ENCODE measurements at regions not wholly inside any gene's neighbourhood (a gene's known extent, or its start where the extent isn't known, plus 50 kb on each side); places are given as distances from the start of the nearest gene placed in this dataset.
A peak's percentile ranks its signal among the peaks of the same experiment; 100 is the strongest.

- Histone ChIP-seq H3K4me3 (ENCODE audit: low read depth in 1 of 3, low read length in 3 of 3) (no peak overlapping the region), H3K9me3 (ENCODE audit: control insufficient read depth in 2 of 2, insufficient read depth in 1 of 2, low read depth in 1 of 2, low read length in 1 of 2) (peaks cover 0 to 1% of the 10 kb centered on the region in 2 donors), H3K27me3 (ENCODE audit: control insufficient read depth in 3 of 3, insufficient read depth in 3 of 3, low read length in 3 of 3) (no peaks in the 10 kb centered on the region), H3K36me3 (ENCODE audit: control insufficient read depth in 3 of 3, insufficient read depth in 2 of 3, low read depth in 1 of 3, low read length in 3 of 3) (no peaks in the 10 kb centered on the region), H3K4me1 (ENCODE audit: control insufficient read depth in 3 of 3, insufficient read depth in 2 of 3, low read depth in 1 of 3, low read length in 2 of 3) (no peaks in the 10 kb centered on the region), H3K27ac (ENCODE audit: low read depth in 1 of 3, low read length in 2 of 3) (no peak overlapping the region)
- FAIRE-seq (no peak), DNase-seq (no peak)
- 49 to 60% (median 53%) methylated on average over 3 of the region's 3 CpGs for WGBS, 3 donors
Observed at GRCh38 chr16:61344791-61345190, 691.4 kb downstream of the CDH8 start.

- 52 to 69% (median 56%) methylated on average over 2 of the region's 2 CpGs for WGBS, 3 donors
- no peak for FAIRE-seq
- no peaks in the 10 kb centered on the region for H3K36me3 ChIP-seq (ENCODE audit: control insufficient read depth in 3 of 3, insufficient read depth in 2 of 3, low read depth in 1 of 3, low read length in 3 of 3)
- H3K27me3 ChIP-seq (ENCODE audit: control insufficient read depth in 3 of 3, insufficient read depth in 3 of 3, low read length in 3 of 3), result no peaks in the 10 kb centered on the region
- DNase-seq, result no peak
- H3K4me1 ChIP-seq (ENCODE audit: control insufficient read depth in 3 of 3, insufficient read depth in 2 of 3, low read depth in 1 of 3, low read length in 2 of 3), result no peaks in the 10 kb centered on the region
- no peak overlapping the region for H3K27ac ChIP-seq (ENCODE audit: low read depth in 1 of 3, low read length in 2 of 3)
- H3K9me3 ChIP-seq (ENCODE audit: control insufficient read depth in 2 of 2, insufficient read depth in 1 of 2, low read depth in 1 of 2, low read length in 1 of 2), result no peaks in the 10 kb centered on the region
- H3K4me3 ChIP-seq (ENCODE audit: low read depth in 1 of 3, low read length in 3 of 3), result no peak overlapping the region
Observed at GRCh38 chr16:61332461-61332860, 703.8 kb downstream of the CDH8 start.

- FAIRE-seq, result no peak
- no peak overlapping the region for H3K27ac ChIP-seq (ENCODE audit: low read depth in 1 of 3, low read length in 2 of 3)
- 71 to 82% (median 78%) methylated on average over 4 of the region's 4 CpGs for WGBS, 3 donors
Observed at GRCh38 chr16:61324044-61324443, 712.2 kb downstream of the CDH8 start.

GRCh38 chr16:61323456-61323855, 712.8 kb downstream of the CDH8 start:
- no peak overlapping the region for H3K4me3 ChIP-seq (ENCODE audit: low read depth in 1 of 3, low read length in 3 of 3)
- no peaks in the 10 kb centered on the region for H3K9me3 ChIP-seq (ENCODE audit: control insufficient read depth in 2 of 2, insufficient read depth in 1 of 2, low read depth in 1 of 2, low read length in 1 of 2)
- no peak for FAIRE-seq
- no peaks in the 10 kb centered on the region for H3K4me1 ChIP-seq (ENCODE audit: control insufficient read depth in 3 of 3, insufficient read depth in 2 of 3, low read depth in 1 of 3, low read length in 2 of 3)
- H3K27me3 ChIP-seq (ENCODE audit: control insufficient read depth in 3 of 3, insufficient read depth in 3 of 3, low read length in 3 of 3), result no peaks in the 10 kb centered on the region
- WGBS, 3 donors, result 64 to 78% (median 71%) methylated on average over 6 of the region's 6 CpGs
- H3K36me3 ChIP-seq (ENCODE audit: control insufficient read depth in 3 of 3, insufficient read depth in 2 of 3, low read depth in 1 of 3, low read length in 3 of 3), result no peaks in the 10 kb centered on the region
- no peak overlapping the region for H3K27ac ChIP-seq (ENCODE audit: low read depth in 1 of 3, low read length in 2 of 3)
- no peak for DNase-seq

More at GRCh38 chr16:61324044-61324443, 712.2 kb downstream of the CDH8 start:
- H3K27me3 ChIP-seq (ENCODE audit: control insufficient read depth in 3 of 3, insufficient read depth in 3 of 3, low read length in 3 of 3), result no peaks in the 10 kb centered on the region
- no peak for DNase-seq
- no peaks in the 10 kb centered on the region for H3K36me3 ChIP-seq (ENCODE audit: control insufficient read depth in 3 of 3, insufficient read depth in 2 of 3, low read depth in 1 of 3, low read length in 3 of 3)
- H3K9me3 ChIP-seq (ENCODE audit: control insufficient read depth in 2 of 2, insufficient read depth in 1 of 2, low read depth in 1 of 2, low read length in 1 of 2), result no peaks in the 10 kb centered on the region
- H3K4me1 ChIP-seq (ENCODE audit: control insufficient read depth in 3 of 3, insufficient read depth in 2 of 3, low read depth in 1 of 3, low read length in 2 of 3), result no peaks in the 10 kb centered on the region
- H3K4me3 ChIP-seq (ENCODE audit: low read depth in 1 of 3, low read length in 3 of 3), result no peak overlapping the region

DNA sequence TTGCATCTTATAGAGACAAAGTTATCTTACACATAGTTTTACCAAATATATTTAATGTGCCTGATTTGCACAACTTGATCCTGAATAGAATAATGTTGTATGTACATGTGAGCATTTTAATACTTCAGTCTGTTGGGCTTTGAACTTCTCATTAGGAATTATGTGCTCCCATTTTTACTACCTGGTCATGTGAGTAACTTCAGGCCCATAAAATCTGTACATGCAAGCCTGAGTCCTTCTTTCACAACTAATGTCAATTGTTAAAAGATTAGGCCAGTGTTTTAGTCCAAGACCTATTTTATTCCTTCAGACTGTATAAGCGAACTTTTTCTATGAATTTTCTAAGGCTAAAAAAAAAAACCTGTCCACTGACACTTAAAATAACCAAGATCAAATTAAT, 715.4 kb downstream of the CDH8 start:
- Histone ChIP-seq H3K27me3 (ENCODE audit: control insufficient read depth in 3 of 3, insufficient read depth in 3 of 3, low read length in 3 of 3) (no peaks in the 10 kb centered on the region), H3K4me1 (ENCODE audit: control insufficient read depth in 3 of 3, insufficient read depth in 2 of 3, low read depth in 1 of 3, low read length in 2 of 3) (no peaks in the 10 kb centered on the region), H3K27ac (ENCODE audit: low read depth in 1 of 3, low read length in 2 of 3) (no peak overlapping the region), H3K4me3 (ENCODE audit: low read depth in 1 of 3, low read length in 3 of 3) (no peak overlapping the region), H3K9me3 (ENCODE audit: control insufficient read depth in 2 of 2, insufficient read depth in 1 of 2, low read depth in 1 of 2, low read length in 1 of 2) (no peaks in the 10 kb centered on the region), H3K36me3 (ENCODE audit: control insufficient read depth in 3 of 3, insufficient read depth in 2 of 3, low read depth in 1 of 3, low read length in 3 of 3) (no peaks in the 10 kb centered on the region)
- WGBS, 3 donors, result 49 to 73% (median 55%) methylated on average over 1 of the region's 1 CpG
- FAIRE-seq, result no peak
- peak in 1 of 2 donors; percentile 57 for DNase-seq

GRCh38 chr16:61313931-61314330, 722.3 kb downstream of the CDH8 start:
- H3K27me3 ChIP-seq (ENCODE audit: control insufficient read depth in 3 of 3, insufficient read depth in 3 of 3, low read length in 3 of 3), result no peaks in the 10 kb centered on the region
- no peak for FAIRE-seq
- H3K4me1 ChIP-seq (ENCODE audit: control insufficient read depth in 3 of 3, insufficient read depth in 2 of 3, low read depth in 1 of 3, low read length in 2 of 3), result no peaks in the 10 kb centered on the region
- no peak overlapping the region for H3K27ac ChIP-seq (ENCODE audit: low read depth in 1 of 3, low read length in 2 of 3)
- no peaks in the 10 kb centered on the region for H3K36me3 ChIP-seq (ENCODE audit: control insufficient read depth in 3 of 3, insufficient read depth in 2 of 3, low read depth in 1 of 3, low read length in 3 of 3)
- WGBS, 3 donors, result 85 to 98% (median 91%) methylated on average over 2 of the region's 2 CpGs
- H3K4me3 ChIP-seq (ENCODE audit: low read depth in 1 of 3, low read length in 3 of 3), result no peak overlapping the region
- no peak for DNase-seq
- H3K9me3 ChIP-seq (ENCODE audit: control insufficient read depth in 2 of 2, insufficient read depth in 1 of 2, low read depth in 1 of 2, low read length in 1 of 2), result no peaks in the 10 kb centered on the region

- Histone ChIP-seq H3K36me3 (ENCODE audit: control insufficient read depth in 3 of 3, insufficient read depth in 2 of 3, low read depth in 1 of 3, low read length in 3 of 3) (no peaks in the 10 kb centered on the region), H3K4me1 (ENCODE audit: control insufficient read depth in 3 of 3, insufficient read depth in 2 of 3, low read depth in 1 of 3, low read length in 2 of 3) (no peaks in the 10 kb centered on the region), H3K27me3 (ENCODE audit: control insufficient read depth in 3 of 3, insufficient read depth in 3 of 3, low read length in 3 of 3) (no peaks in the 10 kb centered on the region), H3K4me3 (ENCODE audit: low read depth in 1 of 3, low read length in 3 of 3) (no peak overlapping the region), H3K9me3 (ENCODE audit: control insufficient read depth in 2 of 2, insufficient read depth in 1 of 2, low read depth in 1 of 2, low read length in 1 of 2) (no peaks in the 10 kb centered on the region), H3K27ac (ENCODE audit: low read depth in 1 of 3, low read length in 2 of 3) (no peak overlapping the region)
- DNase-seq (no peak), FAIRE-seq (no peak)
- WGBS, 3 donors, result 87 to 95% (median 93%) methylated on average over 1 of the region's 1 CpG
Observed at GRCh38 chr16:61309386-61309785, 726.9 kb downstream of the CDH8 start.

DNA sequence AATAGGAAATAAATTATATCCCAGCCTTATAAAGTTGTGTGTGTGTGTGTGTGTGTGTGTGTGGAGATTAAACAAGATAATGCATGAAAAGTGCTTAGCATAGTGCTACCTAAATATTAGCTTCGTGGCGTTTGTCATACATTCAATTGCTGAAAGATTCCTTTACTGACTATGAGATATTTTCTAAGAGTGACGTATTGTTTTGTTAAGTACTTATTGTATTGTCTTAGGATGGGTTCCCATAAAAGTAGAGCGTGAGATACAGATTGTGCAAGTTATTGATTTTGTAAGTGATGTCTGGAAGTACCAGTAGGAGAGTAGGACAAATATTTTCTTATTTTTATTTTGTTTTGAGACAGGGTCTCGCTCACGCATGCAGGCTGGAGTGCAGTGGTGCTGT, 730.0 kb downstream of the CDH8 start:
- no peak for FAIRE-seq
- Histone ChIP-seq H3K36me3 (ENCODE audit: control insufficient read depth in 3 of 3, insufficient read depth in 2 of 3, low read depth in 1 of 3, low read length in 3 of 3) (no peaks in the 10 kb centered on the region), H3K4me1 (ENCODE audit: control insufficient read depth in 3 of 3, insufficient read depth in 2 of 3, low read depth in 1 of 3, low read length in 2 of 3) (no peaks in the 10 kb centered on the region), H3K27me3 (ENCODE audit: control insufficient read depth in 3 of 3, insufficient read depth in 3 of 3, low read length in 3 of 3) (no peaks in the 10 kb centered on the region), H3K27ac (ENCODE audit: low read depth in 1 of 3, low read length in 2 of 3) (no peak overlapping the region), H3K4me3 (ENCODE audit: low read depth in 1 of 3, low read length in 3 of 3) (no peak overlapping the region), H3K9me3 (ENCODE audit: control insufficient read depth in 2 of 2, insufficient read depth in 1 of 2, low read depth in 1 of 2, low read length in 1 of 2) (no peaks in the 10 kb centered on the region)
- WGBS, 3 donors, result 78 to 88% (median 79%) methylated on average over 6 of the region's 6 CpGs
- no peak for DNase-seq

GRCh38 chr16:61296814-61297213, 739.4 kb downstream of the CDH8 start:
- no peak for DNase-seq
- H3K4me1 ChIP-seq (ENCODE audit: control insufficient read depth in 3 of 3, insufficient read depth in 2 of 3, low read depth in 1 of 3, low read length in 2 of 3), result no peaks in the 10 kb centered on the region
- H3K36me3 ChIP-seq (ENCODE audit: control insufficient read depth in 3 of 3, insufficient read depth in 2 of 3, low read depth in 1 of 3, low read length in 3 of 3), result no peaks in the 10 kb centered on the region
- H3K9me3 ChIP-seq (ENCODE audit: control insufficient read depth in 2 of 2, insufficient read depth in 1 of 2, low read depth in 1 of 2, low read length in 1 of 2), result no peaks in the 10 kb centered on the region
- H3K27me3 ChIP-seq (ENCODE audit: control insufficient read depth in 3 of 3, insufficient read depth in 3 of 3, low read length in 3 of 3), result no peaks in the 10 kb centered on the region
- no peak overlapping the region for H3K4me3 ChIP-seq (ENCODE audit: low read depth in 1 of 3, low read length in 3 of 3)
- 79 to 96% (median 83%) methylated on average over 3 of the region's 3 CpGs for WGBS, 3 donors
- no peak for FAIRE-seq
- H3K27ac ChIP-seq (ENCODE audit: low read depth in 1 of 3, low read length in 2 of 3), result no peak overlapping the region

Measured in small intestine (tissue), 7 donors.